Parathyroid adenoma (tissue), 2 donors: ENCODE measurements at regions not wholly inside any gene's neighbourhood (a gene's known extent, or its start where the extent isn't known, plus 50 kb on each side); places are given as distances from the start of the nearest gene placed in this dataset.

Source experiments
- H2AFZ ChIP-seq: fragments of 300-600 bp; sonication (generic); one replicate; pipeline ENCODE4 v1.7.0; 2017; ENCODE audit warnings: antibody characterized with exemption, mild to moderate bottlenecking
- H3K27ac ChIP-seq: fragments of 300-600 bp; sonication (generic); one replicate; pipeline ENCODE4 v1.7.0; 2017
- H3K27me3 ChIP-seq: fragments of 300-600 bp; sonication (generic); one replicate; pipeline ENCODE4 v1.7.0; 2017; ENCODE audit warnings: low read length; ENCODE audit not compliant: control insufficient read depth, insufficient read depth
- H3K36me3 ChIP-seq: fragments of 300-600 bp; sonication (generic); one replicate; pipeline ENCODE4 v1.7.0; 2017; ENCODE audit warnings: low read length; ENCODE audit not compliant: control insufficient read depth, insufficient read depth
- H3K4me1 ChIP-seq: fragments of 300-600 bp; sonication (generic); one replicate; pipeline ENCODE4 v1.7.0; 2017; ENCODE audit warnings: control low read depth
- H3K4me2 ChIP-seq: fragments of 300-600 bp; sonication (generic); one replicate; pipeline ENCODE4 v1.7.0; 2017; ENCODE audit warnings: low read length
- H3K4me3 ChIP-seq: fragments of 300-600 bp; sonication (generic); one replicate; pipeline ENCODE4 v1.7.0; 2017; ENCODE audit warnings: low read depth, low read length
- H3K79me2 ChIP-seq: fragments of 300-600 bp; sonication (generic); one replicate; pipeline ENCODE4 v1.7.0; 2017; ENCODE audit warnings: control low read depth
- H3K9ac ChIP-seq: fragments of 300-600 bp; sonication (generic); one replicate; pipeline ENCODE4 v1.7.0; 2017; ENCODE audit warnings: mild to moderate bottlenecking
- H3K9me3 ChIP-seq: fragments of 300-600 bp; sonication (generic); one replicate; pipeline ENCODE4 v1.7.0; 2017; ENCODE audit warnings: low read length; ENCODE audit not compliant: control insufficient read depth
- CTCF ChIP-seq: fragments of 300-600 bp; sonication (generic); IDR thresholded peaks from one replicate; pipeline ENCODE4 v1.7.0; 2017; ENCODE audit warnings: antibody characterized with exemption, mild to moderate bottlenecking
- donor health status: primary hyperparathyroidism.

GRCh38 chr11:71120471-71120896 lies 131.9 kb downstream of the SHANK2 start:
- no peak overlapping the region for H3K27ac ChIP-seq
- H3K4me2 ChIP-seq, result no peak overlapping the region
- H3K27me3 ChIP-seq, result no peaks in the 10 kb centered on the region
- H3K4me1 ChIP-seq, result no peaks in the 10 kb centered on the region
- no peak overlapping the region for H3K9ac ChIP-seq
- H3K9me3 ChIP-seq, result no peaks in the 10 kb centered on the region
- no peak for TF ChIP-seq CTCF
- H2AFZ ChIP-seq, result no peak overlapping the region
- H3K36me3 ChIP-seq, result no peaks in the 10 kb centered on the region
- no peak overlapping the region for H3K4me3 ChIP-seq
- no peaks in the 10 kb centered on the region for H3K79me2 ChIP-seq

GRCh38 chr11:71119656-71120269 lies 132.6 kb downstream of the SHANK2 start:
- H3K27me3 ChIP-seq, result no peaks in the 10 kb centered on the region
- no peaks in the 10 kb centered on the region for H3K36me3 ChIP-seq
- no peaks in the 10 kb centered on the region for H3K79me2 ChIP-seq
- TF ChIP-seq CTCF, result no peak
- H3K4me3 ChIP-seq, result no peak overlapping the region
- H3K27ac ChIP-seq, result no peak overlapping the region
- no peak overlapping the region for H3K4me2 ChIP-seq
- no peaks in the 10 kb centered on the region for H3K9me3 ChIP-seq
- no peak overlapping the region for H3K9ac ChIP-seq
- H3K4me1 ChIP-seq, result no peaks in the 10 kb centered on the region
- H2AFZ ChIP-seq, result no peak overlapping the region

- Histone ChIP-seq H3K9me3 (no peaks in the 10 kb centered on the region), H3K27ac (no peak overlapping the region), H3K36me3 (no peaks in the 10 kb centered on the region), H3K79me2 (no peaks in the 10 kb centered on the region), H2AFZ (no peak overlapping the region), H3K9ac (no peak overlapping the region), H3K4me3 (no peak overlapping the region), H3K4me1 (no peaks in the 10 kb centered on the region), H3K4me2 (no peak overlapping the region), H3K27me3 (no peaks in the 10 kb centered on the region)
- TF ChIP-seq CTCF, result no peak
Measured at GRCh38 chr11:71118671-71119250, 133.6 kb downstream of the SHANK2 start.

GRCh38 chr11:71117311-71117710 lies 135.1 kb downstream of the SHANK2 start:
- H3K9ac ChIP-seq, result no peak overlapping the region
- H3K4me2 ChIP-seq, result no peak overlapping the region
- H3K27me3 ChIP-seq, result no peaks in the 10 kb centered on the region
- H3K27ac ChIP-seq, result no peak overlapping the region
- no peaks in the 10 kb centered on the region for H3K79me2 ChIP-seq
- H2AFZ ChIP-seq, result no peak overlapping the region
- H3K9me3 ChIP-seq, result no peaks in the 10 kb centered on the region
- H3K4me3 ChIP-seq, result no peak overlapping the region
- TF ChIP-seq CTCF, result no peak
- H3K36me3 ChIP-seq, result no peaks in the 10 kb centered on the region
- no peaks in the 10 kb centered on the region for H3K4me1 ChIP-seq

- H3K4me2 ChIP-seq, result no peak overlapping the region
- TF ChIP-seq CTCF, result no peak
- no peak overlapping the region for H3K4me3 ChIP-seq
- H3K9me3 ChIP-seq, result no peaks in the 10 kb centered on the region
- no peaks in the 10 kb centered on the region for H3K79me2 ChIP-seq
- H3K27ac ChIP-seq, result no peak overlapping the region
- H3K36me3 ChIP-seq, result no peaks in the 10 kb centered on the region
- H3K4me1 ChIP-seq, result no peaks in the 10 kb centered on the region
- H3K9ac ChIP-seq, result no peak overlapping the region
- no peak overlapping the region for H2AFZ ChIP-seq
- H3K27me3 ChIP-seq, result no peaks in the 10 kb centered on the region
Measured at GRCh38 chr11:71116693-71117040, 135.7 kb downstream of the SHANK2 start.
